ENCODE measurements at regions not wholly inside any gene's neighbourhood (a gene's known extent, or its start where the extent isn't known, plus 50 kb on each side); places are given as distances from the start of the nearest gene placed in this dataset.
A peak's percentile ranks its signal among the peaks of the same experiment; 100 is the strongest.

DNA sequence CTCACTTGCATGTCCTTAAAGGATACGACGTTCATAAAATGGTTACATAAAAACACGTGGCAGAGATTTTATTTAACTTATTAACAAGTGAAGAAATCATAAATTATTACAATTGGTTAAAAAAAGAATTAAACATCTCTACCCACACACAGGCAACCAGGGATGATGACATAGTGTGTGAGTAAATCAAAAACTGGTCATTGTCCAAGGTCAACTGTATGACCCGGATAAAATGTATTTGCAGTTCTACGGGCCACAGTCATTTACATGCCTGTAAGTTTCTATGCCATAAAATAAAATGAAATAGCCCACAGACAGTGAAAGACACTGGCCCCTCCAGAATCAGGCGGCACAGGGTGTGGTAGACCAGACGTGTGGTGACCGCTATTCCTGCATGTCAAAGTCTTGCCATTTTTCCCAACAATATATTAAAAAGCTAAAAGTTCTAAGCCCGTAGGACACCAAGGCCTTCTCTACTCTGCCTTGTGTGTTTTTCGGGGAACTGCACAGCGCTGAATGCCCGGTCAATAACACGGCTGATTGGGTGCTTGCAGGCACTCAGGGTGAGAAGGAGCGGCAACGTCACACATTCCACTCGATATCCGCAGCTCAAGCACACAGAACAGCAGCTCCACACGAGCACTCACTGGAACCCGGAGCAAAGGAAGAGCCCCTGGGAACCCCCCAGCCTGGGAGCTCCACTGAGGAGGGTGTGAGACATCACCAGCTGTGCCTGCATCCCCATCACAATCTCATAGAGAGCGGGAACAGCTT lies 143.3 kb upstream of the PPP2R2D start:
- FAIRE-seq (no peak), ATAC-seq (no peak)
- POLR2A ChIA-PET, result no interaction called here
- TF ChIP-seq GATAD1 (CRISPR knock-in tag; IDR thresholded peaks at IDR 0.05) (no peak), ONECUT2 (CRISPR knock-in tag; IDR thresholded peaks at IDR 0.05) (no peak), SMARCE1 (IDR thresholded peaks at IDR 0.05; ENCODE audit: borderline replicate concordance) (no peak), TMF1 (CRISPR knock-in tag; IDR thresholded peaks at IDR 0.05; ENCODE audit: low read depth) (no peak), ZNF672 (CRISPR knock-in tag; IDR thresholded peaks at IDR 0.05) (no peak), SOX6 (IDR thresholded peaks at IDR 0.05) (no peak), SOX6 (CRISPR knock-in tag; IDR thresholded peaks at IDR 0.05) (no peak), FOSL2 (CRISPR knock-in tag; IDR thresholded peaks at IDR 0.05) (no peak), ZNF160 (CRISPR knock-in tag; IDR thresholded peaks at IDR 0.05) (no peak), ZNF326 (CRISPR knock-in tag; IDR thresholded peaks at IDR 0.05; ENCODE audit: borderline replicate concordance) (no peak), HDAC1 (CRISPR knock-in tag; IDR thresholded peaks at IDR 0.05) (no peak), MAF1 (CRISPR knock-in tag; IDR thresholded peaks at IDR 0.05; ENCODE audit: borderline replicate concordance) (no peak), ZNF776 (CRISPR knock-in tag; IDR thresholded peaks at IDR 0.05) (no peak), SIX4 (CRISPR knock-in tag; IDR thresholded peaks at IDR 0.05) (no peak), ZFX (CRISPR knock-in tag; IDR thresholded peaks at IDR 0.05; ENCODE audit: low read depth) (no peak), ZIK1 (CRISPR knock-in tag; IDR thresholded peaks at IDR 0.05; ENCODE audit: borderline replicate concordance, low read depth) (no peak), JARID2 (CRISPR knock-in tag; IDR thresholded peaks at IDR 0.05; ENCODE audit: insufficient replicate concordance) (no peak)
- TF ChIP-seq, protein P1, sequence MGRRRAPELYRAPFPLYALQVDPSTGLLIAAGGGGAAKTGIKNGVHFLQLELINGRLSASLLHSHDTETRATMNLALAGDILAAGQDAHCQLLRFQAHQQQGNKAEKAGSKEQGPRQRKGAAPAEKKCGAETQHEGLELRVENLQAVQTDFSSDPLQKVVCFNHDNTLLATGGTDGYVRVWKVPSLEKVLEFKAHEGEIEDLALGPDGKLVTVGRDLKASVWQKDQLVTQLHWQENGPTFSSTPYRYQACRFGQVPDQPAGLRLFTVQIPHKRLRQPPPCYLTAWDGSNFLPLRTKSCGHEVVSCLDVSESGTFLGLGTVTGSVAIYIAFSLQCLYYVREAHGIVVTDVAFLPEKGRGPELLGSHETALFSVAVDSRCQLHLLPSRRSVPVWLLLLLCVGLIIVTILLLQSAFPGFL (CRISPR knock-in tag; IDR thresholded peaks at IDR 0.05), result no peak
- TF ChIP-seq, protein P2, sequence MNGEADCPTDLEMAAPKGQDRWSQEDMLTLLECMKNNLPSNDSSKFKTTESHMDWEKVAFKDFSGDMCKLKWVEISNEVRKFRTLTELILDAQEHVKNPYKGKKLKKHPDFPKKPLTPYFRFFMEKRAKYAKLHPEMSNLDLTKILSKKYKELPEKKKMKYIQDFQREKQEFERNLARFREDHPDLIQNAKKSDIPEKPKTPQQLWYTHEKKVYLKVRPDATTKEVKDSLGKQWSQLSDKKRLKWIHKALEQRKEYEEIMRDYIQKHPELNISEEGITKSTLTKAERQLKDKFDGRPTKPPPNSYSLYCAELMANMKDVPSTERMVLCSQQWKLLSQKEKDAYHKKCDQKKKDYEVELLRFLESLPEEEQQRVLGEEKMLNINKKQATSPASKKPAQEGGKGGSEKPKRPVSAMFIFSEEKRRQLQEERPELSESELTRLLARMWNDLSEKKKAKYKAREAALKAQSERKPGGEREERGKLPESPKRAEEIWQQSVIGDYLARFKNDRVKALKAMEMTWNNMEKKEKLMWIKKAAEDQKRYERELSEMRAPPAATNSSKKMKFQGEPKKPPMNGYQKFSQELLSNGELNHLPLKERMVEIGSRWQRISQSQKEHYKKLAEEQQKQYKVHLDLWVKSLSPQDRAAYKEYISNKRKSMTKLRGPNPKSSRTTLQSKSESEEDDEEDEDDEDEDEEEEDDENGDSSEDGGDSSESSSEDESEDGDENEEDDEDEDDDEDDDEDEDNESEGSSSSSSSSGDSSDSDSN (CRISPR knock-in tag; IDR thresholded peaks at IDR 0.05), result no peak
- TF ChIP-seq, protein P3, sequence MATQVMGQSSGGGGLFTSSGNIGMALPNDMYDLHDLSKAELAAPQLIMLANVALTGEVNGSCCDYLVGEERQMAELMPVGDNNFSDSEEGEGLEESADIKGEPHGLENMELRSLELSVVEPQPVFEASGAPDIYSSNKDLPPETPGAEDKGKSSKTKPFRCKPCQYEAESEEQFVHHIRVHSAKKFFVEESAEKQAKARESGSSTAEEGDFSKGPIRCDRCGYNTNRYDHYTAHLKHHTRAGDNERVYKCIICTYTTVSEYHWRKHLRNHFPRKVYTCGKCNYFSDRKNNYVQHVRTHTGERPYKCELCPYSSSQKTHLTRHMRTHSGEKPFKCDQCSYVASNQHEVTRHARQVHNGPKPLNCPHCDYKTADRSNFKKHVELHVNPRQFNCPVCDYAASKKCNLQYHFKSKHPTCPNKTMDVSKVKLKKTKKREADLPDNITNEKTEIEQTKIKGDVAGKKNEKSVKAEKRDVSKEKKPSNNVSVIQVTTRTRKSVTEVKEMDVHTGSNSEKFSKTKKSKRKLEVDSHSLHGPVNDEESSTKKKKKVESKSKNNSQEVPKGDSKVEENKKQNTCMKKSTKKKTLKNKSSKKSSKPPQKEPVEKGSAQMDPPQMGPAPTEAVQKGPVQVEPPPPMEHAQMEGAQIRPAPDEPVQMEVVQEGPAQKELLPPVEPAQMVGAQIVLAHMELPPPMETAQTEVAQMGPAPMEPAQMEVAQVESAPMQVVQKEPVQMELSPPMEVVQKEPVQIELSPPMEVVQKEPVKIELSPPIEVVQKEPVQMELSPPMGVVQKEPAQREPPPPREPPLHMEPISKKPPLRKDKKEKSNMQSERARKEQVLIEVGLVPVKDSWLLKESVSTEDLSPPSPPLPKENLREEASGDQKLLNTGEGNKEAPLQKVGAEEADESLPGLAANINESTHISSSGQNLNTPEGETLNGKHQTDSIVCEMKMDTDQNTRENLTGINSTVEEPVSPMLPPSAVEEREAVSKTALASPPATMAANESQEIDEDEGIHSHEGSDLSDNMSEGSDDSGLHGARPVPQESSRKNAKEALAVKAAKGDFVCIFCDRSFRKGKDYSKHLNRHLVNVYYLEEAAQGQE (IDR thresholded peaks at IDR 0.05; ENCODE audit: borderline replicate concordance in 1 of 2, low read depth in 1 of 2, low read length in 2 of 2), result no peak

More for the DNA sequence above, 143.3 kb upstream of the PPP2R2D start:
- 58% methylated on average over 14 of the region's 20 CpGs for WGBS (ENCODE audit: low lambda C conversion rate)
- no TSS peak for BruUV-seq (replicated peaks)
- intact Hi-C loops (cut with micrococcal nuclease; ENCODE audit: unreplicated experiment), result no loop called here
- Histone ChIP-seq H3K9me3 (ENCODE audit: low read length) (no peaks in the 10 kb centered on the region), H3K4me1 (ENCODE audit: insufficient read depth, low read length) (peaks cover 15% of the 10 kb centered on the region; the same call in 1 of the 2 replicates), H2AFZ (ENCODE audit: low read length) (no peak overlapping the region), H3K4me3 (replicated peaks in 1 of 3; ENCODE audit: insufficient read depth in 1 of 3, low read depth in 2 of 3, low read length in 3 of 3) (no peak overlapping the region), H3K27ac (ENCODE audit: extremely low read length, insufficient read depth, low read length) (no peak overlapping the region), H4K20me1 (ENCODE audit: insufficient read depth, low read length) (no peaks in the 10 kb centered on the region), H3K9ac (ENCODE audit: insufficient read depth, low read depth, low read length) (no peak overlapping the region), H3K4me2 (ENCODE audit: low read depth, low read length) (no peak overlapping the region), H3K27me3 (ENCODE audit: control insufficient read depth in 1 of 2, insufficient read depth in 2 of 2, low read length in 2 of 2) (peaks cover 2 to 8% of the 10 kb centered on the region in 2 experiments; a peak in 4 of 5 replicates), H3K79me2 (ENCODE audit: insufficient read depth, low read length) (no peaks in the 10 kb centered on the region), H3K36me3 (replicated peaks in 1 of 2; ENCODE audit: control insufficient read depth in 1 of 2, insufficient read depth in 2 of 2, low read length in 2 of 2) (no peaks in the 10 kb centered on the region)
- CTCF ChIA-PET (ENCODE audit: low intra/inter-chr PET ratio, low total read pairs), result no interaction called here
- in situ Hi-C loops (cut with HindIII; ENCODE audit: extremely low pct_ligation_motif_present, low pct_unique_long_range_greater_than_20kb), result no loop called here
- peak; percentile 24 for DNase-seq (ENCODE audit: low spot score)
